ENCODE measurements at regions not wholly inside any gene's neighbourhood (a gene's known extent, or its start where the extent isn't known, plus 50 kb on each side); places are given as distances from the start of the nearest gene placed in this dataset.

DNA sequence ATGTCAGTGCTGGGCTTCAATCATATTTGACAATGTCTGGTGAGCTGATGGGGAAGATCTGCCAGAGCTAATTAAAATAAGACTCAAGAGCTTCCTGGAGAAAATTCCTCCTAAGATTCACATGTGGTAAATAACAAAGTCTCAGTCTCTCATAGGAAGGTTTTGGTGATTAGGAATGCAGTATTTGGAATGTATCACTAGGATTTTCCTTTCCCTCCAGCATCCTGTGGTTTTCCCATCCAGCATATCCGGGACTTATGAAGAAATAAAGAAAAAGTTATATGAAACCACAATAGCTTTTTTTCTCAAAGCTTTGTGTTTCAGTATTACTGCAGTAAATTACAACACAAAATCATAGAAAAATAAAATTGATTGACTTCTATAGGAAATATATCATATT is 1597.1 kb downstream of the ADGRL3 start:
- H3K27me3 ChIP-seq, result no peaks in the 10 kb centered on the region
- TF ChIP-seq, protein P1, sequence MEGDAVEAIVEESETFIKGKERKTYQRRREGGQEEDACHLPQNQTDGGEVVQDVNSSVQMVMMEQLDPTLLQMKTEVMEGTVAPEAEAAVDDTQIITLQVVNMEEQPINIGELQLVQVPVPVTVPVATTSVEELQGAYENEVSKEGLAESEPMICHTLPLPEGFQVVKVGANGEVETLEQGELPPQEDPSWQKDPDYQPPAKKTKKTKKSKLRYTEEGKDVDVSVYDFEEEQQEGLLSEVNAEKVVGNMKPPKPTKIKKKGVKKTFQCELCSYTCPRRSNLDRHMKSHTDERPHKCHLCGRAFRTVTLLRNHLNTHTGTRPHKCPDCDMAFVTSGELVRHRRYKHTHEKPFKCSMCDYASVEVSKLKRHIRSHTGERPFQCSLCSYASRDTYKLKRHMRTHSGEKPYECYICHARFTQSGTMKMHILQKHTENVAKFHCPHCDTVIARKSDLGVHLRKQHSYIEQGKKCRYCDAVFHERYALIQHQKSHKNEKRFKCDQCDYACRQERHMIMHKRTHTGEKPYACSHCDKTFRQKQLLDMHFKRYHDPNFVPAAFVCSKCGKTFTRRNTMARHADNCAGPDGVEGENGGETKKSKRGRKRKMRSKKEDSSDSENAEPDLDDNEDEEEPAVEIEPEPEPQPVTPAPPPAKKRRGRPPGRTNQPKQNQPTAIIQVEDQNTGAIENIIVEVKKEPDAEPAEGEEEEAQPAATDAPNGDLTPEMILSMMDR (IDR thresholded peaks at IDR 0.05), result no peak
- DNase-seq (no peak), ATAC-seq (no peak)
- no peak overlapping the region for H3K4me3 ChIP-seq
- intact Hi-C loops (cut with DNase I), result no loop called here
- H3K27ac ChIP-seq, result no peak overlapping the region
- H3K4me1 ChIP-seq, result no peaks in the 10 kb centered on the region
- H3K9me3 ChIP-seq, result no peaks in the 10 kb centered on the region
- H3K36me3 ChIP-seq, result no peaks in the 10 kb centered on the region

DNA sequence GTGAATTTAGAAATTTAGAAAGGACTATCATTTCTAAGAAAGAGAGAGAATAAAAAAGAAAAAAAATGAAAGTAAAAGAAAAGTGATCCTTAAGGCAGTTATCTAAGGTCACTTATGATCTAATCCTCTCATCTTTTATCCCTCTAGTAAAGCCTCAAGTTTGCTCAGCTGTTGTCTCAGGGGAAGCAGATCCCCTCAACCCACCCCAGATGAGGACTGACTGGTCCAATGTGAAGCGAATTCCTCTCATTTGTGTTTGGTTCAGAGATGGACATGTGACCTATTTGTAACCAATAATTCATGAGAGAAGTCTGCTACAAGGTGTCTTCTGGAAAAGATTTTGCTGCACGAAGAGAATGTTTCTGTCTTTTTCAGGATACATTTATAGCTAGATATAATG is 1591.3 kb downstream of the ADGRL3 start:
- Histone ChIP-seq H3K9me3 (no peaks in the 10 kb centered on the region), H3K4me1 (no peaks in the 10 kb centered on the region), H3K27me3 (no peaks in the 10 kb centered on the region), H3K4me3 (no peak overlapping the region), H3K36me3 (no peaks in the 10 kb centered on the region), H3K27ac (no peak overlapping the region)
- intact Hi-C loops (cut with DNase I), result no loop called here
- TF ChIP-seq, protein P1 (IDR thresholded peaks at IDR 0.05), result no peak
- ATAC-seq, result no peak
- no peak for DNase-seq

DNA sequence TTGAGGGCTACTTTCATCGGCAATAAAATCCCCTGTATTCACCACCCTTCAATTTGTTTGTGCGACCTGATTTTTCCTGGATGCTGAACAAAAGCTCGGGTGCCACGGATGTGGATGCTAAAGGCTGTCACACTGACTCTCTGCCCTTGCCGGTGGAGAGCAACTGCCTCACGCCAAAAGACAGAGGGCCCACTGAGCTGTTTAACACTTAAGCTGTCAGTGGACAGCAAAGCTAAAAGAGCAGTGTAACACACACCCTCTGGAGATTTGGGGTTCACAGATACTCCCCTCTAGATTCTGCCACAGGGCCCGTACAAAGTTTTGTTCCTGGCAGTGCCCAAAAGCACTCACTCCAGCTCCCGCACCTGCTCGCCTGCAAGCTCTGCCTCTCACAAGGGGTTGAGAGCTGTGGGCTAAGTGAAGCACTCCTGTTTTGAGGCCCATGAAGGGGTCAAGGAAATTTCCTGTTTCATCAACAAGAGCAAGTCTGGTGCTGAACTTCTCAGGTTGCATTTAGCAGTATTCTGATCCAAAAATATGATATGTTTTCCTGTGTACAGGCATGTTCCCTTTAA is 1571.9 kb downstream of the ADGRL3 start:
- TF ChIP-seq, protein P1 (IDR thresholded peaks at IDR 0.05), result no peak
- ATAC-seq (no peak), DNase-seq (peak in 1 of 4 donors; percentile 9)
- Histone ChIP-seq H3K4me1 (no peaks in the 10 kb centered on the region), H3K9me3 (no peaks in the 10 kb centered on the region), H3K4me3 (no peak overlapping the region), H3K27ac (no peak overlapping the region), H3K36me3 (no peaks in the 10 kb centered on the region), H3K27me3 (no peaks in the 10 kb centered on the region)
- intact Hi-C loops (cut with DNase I), result no loop called here

DNA sequence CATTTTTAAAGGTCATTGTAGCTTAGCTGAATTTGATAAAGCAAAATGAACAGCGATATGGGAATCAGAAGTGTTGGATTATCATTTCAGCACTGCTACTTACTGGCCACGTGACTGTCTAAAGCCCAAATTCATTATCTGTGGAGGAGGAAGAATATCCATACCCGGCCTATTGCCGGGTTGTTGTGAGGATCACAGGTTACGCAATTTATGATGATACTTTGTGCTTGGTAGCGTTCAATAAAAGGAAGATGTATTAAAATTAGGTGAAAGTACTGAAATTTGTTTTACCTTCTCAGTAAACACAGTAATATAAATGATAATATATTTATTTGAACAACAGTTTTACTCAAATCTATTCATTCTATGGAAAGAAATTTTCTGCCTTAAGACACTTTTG is 1540.2 kb downstream of the ADGRL3 start:
- Histone ChIP-seq H3K27ac (no peak overlapping the region), H3K4me1 (no peaks in the 10 kb centered on the region), H3K36me3 (no peaks in the 10 kb centered on the region), H3K9me3 (peaks cover 0 to 6% of the 10 kb centered on the region in 2 donors), H3K27me3 (no peaks in the 10 kb centered on the region), H3K4me3 (no peak overlapping the region)
- intact Hi-C loops (cut with DNase I), result no loop called here
- no peak for ATAC-seq
- no peak for DNase-seq
- TF ChIP-seq, protein P1 (IDR thresholded peaks at IDR 0.05), result no peak

DNA sequence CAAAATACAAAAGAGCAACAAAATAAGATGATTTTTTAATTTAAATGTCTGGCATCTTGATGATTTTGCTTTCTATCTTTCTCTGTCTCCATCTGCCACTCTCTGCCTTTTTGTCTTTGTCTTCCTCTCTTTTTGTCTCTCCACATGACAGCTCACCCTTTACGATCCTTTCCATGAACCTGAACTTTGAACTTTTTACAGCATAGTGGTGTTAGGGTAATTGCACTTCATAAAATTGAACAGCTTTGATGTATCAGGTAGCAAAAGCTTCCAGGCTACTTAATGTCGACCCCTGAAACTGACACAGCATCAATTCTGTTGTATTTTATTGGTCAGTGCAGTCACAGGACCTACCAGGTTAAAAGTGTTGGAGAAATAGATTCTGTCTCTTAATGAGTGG is 1517.0 kb downstream of the ADGRL3 start:
- DNase-seq, result no peak
- no peak overlapping the region for H3K27ac ChIP-seq
- H3K4me3 ChIP-seq, result no peak overlapping the region
- H3K36me3 ChIP-seq, result no peaks in the 10 kb centered on the region
- H3K9me3 ChIP-seq, result no peaks in the 10 kb centered on the region
- intact Hi-C loops (cut with DNase I), result no loop called here
- H3K4me1 ChIP-seq, result no peaks in the 10 kb centered on the region
- ATAC-seq, result no peak
- H3K27me3 ChIP-seq, result no peaks in the 10 kb centered on the region
- TF ChIP-seq, protein P1 (IDR thresholded peaks at IDR 0.05), result no peak
